NAMALWA (cell line): ENCODE measurements at regions not wholly inside any gene's neighbourhood (a gene's known extent, or its start where the extent isn't known, plus 50 kb on each side); places are given as distances from the start of the nearest gene placed in this dataset.
A peak's percentile ranks its signal among the peaks of the same experiment; 100 is the strongest.

Source experiments
- DNase-seq: peaks from one replicate; pipeline ENCODE4 v3.0.0-alpha.2; 2015; ENCODE audit warnings: low spot score

DNA sequence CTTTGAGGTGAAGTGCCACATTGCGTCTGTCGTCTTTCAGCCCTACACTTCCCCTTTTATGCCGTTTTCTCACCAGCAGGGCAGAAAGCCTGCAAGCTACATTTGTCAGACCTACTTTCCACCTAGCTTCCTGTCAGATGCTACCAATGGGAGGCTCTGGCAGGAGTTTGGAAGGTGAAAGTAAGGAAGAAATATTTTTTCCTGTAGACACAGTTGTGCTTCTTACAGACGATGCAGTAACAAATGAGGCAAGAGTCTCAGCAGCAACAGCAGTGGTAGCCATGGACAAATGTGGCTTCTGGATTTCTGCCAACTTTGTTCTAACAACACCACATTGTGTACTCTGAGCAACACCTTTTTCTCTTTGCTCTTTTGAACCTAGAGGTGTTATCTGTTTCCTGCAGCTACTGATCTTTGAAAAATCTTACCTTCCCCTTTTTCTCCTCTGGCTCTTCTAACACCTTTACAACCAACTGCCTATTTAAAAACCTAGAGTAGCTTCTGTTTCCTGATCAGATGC lies 70.6 kb upstream of the STT3B start:
- DNase-seq = peak; percentile 75

DNA sequence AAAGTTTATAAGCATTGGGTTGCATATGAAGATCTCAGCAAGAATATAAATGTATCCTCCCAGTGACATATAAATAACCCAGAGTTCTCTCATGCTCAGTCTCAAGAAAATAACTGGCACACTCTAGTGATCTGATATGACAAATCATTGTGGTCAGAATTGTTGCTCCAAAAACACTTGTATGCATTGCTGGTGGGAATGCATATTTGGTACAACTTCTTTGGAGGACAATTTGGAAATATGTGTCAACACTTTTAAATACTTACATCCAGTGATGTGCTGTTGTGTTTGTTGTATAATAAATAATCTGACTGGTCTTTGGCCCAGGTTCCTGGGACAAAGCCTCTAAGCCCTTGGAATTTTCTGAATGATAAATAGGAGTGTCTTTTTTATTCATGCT lies 66.7 kb upstream of the STT3B start:
- DNase-seq = no peak

DNA sequence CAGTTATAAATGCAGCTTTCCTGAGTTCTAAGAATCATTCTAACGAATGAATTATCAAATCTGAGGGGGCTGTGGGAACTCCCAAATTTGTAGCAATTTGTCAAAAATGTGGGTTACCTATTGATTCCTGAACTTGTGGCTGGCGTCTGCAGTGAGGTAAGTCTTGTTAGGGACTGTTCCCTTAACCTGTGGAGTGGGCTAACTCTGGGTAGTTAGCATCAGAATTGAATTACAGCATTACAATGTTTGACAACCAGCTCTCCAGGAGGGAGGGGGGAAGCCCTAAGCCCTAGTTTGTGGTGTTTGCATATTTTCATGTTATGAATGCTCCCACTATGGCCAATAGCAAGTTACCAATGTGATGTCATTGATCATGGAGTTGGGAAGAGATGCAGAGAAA lies 65.9 kb upstream of the STT3B start:
- DNase-seq = no peak

DNA sequence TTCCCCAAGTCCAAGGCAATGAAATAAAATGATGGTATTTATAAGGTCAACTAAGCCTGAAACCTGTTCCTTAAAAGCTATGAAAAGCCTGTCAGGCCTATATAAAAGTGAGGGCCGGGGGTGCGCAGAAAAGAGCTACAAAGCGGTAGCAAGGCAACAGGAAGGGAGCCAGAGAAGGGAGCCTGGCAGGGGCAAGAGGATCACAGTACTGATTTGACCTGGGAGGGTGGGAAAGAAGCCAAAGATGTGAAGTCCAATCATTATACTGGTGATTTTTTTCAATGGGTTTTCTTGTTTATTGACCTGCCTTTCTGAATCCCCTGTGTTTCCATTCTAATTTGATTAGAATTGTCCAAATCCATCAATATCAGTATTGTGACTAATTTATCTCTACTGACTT lies 64.3 kb upstream of the STT3B start:
- no peak for DNase-seq

DNA sequence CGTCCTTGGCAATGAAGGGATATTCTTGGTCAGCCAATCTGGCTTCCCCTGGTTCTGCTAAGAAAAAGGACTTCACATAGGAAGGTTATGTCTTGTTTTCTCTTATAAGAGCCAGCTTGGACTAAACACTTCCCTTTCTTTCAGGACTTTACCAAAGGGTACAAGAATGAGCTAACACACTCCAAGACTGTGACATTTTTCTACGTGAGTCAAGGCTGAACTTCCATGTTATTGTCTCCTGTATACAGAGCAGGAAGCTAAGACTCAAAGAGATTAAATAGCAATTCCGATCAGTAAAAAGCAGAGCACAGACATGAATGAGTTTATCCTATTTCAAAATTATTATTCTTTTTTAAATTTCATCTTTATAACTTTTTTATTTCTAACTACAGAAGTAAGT lies 63.3 kb upstream of the STT3B start:
- DNase-seq = no peak

DNA sequence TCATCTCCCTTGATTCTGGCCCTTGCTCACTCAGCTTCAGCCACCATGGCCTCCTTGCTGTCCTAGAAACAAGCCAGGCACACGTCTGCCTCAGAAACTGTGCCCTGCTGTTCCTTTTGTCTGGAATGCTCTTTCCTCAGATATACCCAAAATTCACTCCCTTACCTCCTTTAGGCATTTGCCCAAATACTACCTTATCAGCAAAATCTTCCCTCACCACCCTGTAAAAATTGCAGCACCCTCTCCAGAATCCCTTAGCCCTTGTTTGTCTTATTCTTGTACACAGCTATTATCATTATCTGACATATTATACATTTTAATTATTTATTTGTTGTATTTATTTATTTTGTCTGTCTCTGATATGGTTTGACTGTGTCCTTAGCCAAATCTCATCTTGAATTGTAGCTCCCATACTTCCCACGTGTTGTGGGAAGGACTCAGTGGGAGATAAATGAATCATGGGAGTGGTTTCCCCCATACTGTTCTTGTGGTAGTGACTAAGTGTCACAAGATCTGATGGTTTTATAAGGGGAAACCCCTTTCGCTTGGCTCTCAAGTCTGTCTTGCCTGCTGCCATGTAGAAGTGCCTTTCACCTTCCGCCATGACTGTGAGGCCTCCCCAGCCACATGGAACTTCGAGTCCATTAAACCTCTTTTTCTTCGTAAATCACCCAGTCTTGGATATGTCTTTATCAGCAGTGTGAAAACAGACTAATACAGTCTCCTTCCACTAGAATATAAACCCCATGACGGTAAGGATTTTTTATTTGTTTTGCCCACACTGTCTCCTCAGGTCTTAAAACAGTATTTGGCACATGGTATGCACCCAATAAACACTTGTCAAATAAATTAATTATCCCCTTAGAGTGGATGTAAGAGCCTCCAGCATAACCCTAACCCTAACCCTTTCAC lies 60.0 kb upstream of the STT3B start:
- no peak for DNase-seq

DNA sequence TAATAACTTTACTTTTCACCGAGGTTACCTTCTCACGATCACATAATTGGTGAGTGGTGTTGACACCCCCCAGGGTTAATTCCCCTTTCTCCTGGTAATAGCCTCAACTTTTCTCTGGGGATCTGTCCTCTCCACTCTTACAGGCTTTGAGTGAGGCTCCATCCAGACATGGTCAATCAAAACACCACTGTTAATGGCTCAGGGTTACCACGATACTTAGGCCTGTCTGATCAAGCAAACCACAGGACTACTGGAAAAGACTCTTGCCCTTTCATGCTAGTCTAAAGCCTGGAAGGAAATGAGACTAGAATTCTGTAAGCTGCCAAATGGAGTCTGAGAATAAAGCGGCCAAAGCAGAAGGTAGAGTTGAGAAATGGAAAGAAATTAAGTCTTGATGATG lies 56.5 kb upstream of the STT3B start:
- no peak for DNase-seq

DNA sequence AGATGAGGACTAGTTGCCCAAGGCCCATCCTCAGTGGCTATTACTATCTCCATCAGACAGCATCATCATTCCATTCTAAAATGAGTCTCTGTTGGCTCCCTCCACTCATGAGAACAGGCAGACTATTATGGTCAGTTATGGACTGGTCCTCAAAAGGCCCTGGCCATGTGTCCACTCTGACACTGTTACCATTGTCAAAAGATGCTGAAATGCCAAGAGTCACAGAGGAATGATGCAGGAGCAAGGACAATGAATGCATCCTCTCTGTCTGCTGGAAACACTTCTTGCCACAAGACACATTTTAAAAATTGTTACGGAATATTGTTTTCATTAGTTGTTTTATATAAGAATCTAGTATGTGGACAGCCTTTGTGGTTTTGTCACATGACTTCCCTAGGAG lies 53.3 kb upstream of the STT3B start:
- DNase-seq = no peak

DNA sequence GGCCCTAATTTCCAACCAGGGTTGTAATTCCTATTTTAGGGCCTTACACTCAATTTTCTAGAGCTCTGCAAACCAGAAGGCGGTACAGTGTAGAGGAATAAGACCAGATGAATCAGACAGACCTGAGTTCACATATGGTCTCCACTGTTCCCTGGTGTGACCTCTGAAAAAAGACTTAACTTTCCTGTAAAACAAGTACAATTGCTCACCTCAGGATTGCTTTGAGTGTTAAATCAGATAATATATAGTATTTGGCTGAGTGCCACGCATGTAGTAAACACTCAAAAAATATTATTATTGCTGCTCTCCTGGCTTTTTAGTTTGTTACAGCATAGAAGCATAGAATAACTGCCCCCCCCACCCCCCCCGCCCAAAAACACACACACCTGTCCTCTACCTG lies 51.0 kb upstream of the STT3B start:
- no peak for DNase-seq

DNA sequence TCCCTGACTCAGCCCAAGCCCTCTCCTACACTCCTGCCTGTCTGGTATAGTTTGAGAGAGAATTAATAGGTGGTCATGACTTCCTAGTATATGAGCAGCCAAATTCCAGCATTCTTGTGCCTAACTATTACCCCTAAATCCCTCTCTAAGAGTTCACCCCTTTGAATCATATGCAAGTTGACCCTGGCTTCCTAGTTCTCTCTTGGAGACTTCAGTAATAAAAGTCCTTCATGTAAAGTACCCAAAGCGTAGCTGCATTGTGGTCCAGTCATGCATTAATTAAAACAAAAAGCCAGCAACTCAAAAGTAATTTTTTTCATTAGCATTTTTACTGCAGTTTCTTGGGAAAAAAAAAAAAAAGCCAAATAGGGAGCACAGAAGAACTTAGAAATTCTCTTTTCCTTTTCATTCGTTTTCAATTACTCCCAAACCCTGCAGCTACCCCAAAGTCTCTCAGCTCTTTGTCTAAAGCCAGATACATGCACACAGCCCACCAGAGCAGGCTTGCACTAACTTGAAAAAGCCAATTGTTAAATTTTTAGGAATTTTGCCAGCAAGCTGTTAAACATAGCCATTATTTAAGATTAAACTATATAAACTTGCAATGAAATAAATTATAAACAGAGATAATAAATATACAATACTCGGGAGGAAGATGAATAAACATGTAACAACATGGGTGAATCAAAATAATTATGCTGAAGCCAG lies 50.1 kb upstream of the STT3B start:
- DNase-seq = no peak
